Neural progenitor cell (in vitro differentiated cells): ENCODE measurements at regions not wholly inside any gene's neighbourhood (a gene's known extent, or its start where the extent isn't known, plus 50 kb on each side); places are given as distances from the start of the nearest gene placed in this dataset.

Experiments
- DNase-seq: peaks from one replicate; pipeline ENCODE4 v3.0.0-alpha.2; 2016; ENCODE audit warnings: low spot score
- H2AFZ ChIP-seq: fragments of 200-600 bp; sonication (generic); replicated peaks from 2 replicates; pipeline ENCODE4 v1.6.1; 2016; ENCODE audit warnings: antibody characterized with exemption
- H3F3A ChIP-seq: fragments of 200-600 bp; sonication (generic); 2 replicates; pipeline ENCODE4 v1.6.1; 2016; ENCODE audit warnings: antibody characterized with exemption, low read depth
- H3K27ac ChIP-seq: fragments of 200-600 bp; sonication (generic); 2 replicates; pipeline ENCODE4 v1.5.1; 2016; ENCODE audit warnings: mild to moderate bottlenecking
- H3K27me3 ChIP-seq: fragments of 200-600 bp; sonication (generic); 2 replicates; pipeline ENCODE4 v1.6.1; 2016; ENCODE audit warnings: mild to moderate bottlenecking, moderate library complexity
- H3K36me3 ChIP-seq: fragments of 200-600 bp; sonication (generic); 2 replicates; pipeline ENCODE4 v1.5.1; 2016
- H3K4me1 ChIP-seq: fragments of 200-600 bp; sonication (generic); 2 replicates; pipeline ENCODE4 v1.6.1; 2016; ENCODE audit warnings: mixed run types
- H3K4me2 ChIP-seq: fragments of 200-600 bp; sonication (generic); 2 replicates; pipeline ENCODE4 v1.6.1; 2016
- H3K4me3 ChIP-seq: fragments of 200-600 bp; sonication (generic); 2 replicates; pipeline ENCODE4 v1.5.1; 2016
- H3K79me2 ChIP-seq: fragments of 200-600 bp; sonication (generic); 2 replicates; pipeline ENCODE4 v1.6.1; 2016; ENCODE audit warnings: low read depth
- H3K9ac ChIP-seq: fragments of 200-600 bp; sonication (generic); 2 replicates; pipeline ENCODE4 v1.6.1; 2016
- H3K9me3 ChIP-seq: fragments of 200-600 bp; sonication (generic); 2 replicates; pipeline ENCODE4 v1.5.1; 2016; ENCODE audit warnings: low read depth
- H4K20me1 ChIP-seq: fragments of 200-600 bp; sonication (generic); 2 replicates; pipeline ENCODE4 v1.6.1; 2016; ENCODE audit warnings: low read depth
- H3K27ac Mint-ChIP-seq: 3 replicates; pipeline ENCODE4 v1.8.0; 2021; ENCODE audit warnings: mixed read lengths
- H3K27me3 Mint-ChIP-seq: 2 replicates; pipeline ENCODE4 v1.8.0; 2022; ENCODE audit warnings: low read depth, mild to moderate bottlenecking, inconsistent platforms, moderate library complexity, mixed read lengths; ENCODE audit not compliant: insufficient read depth
- H3K36me3 Mint-ChIP-seq: 3 replicates; pipeline ENCODE4 v1.8.0; 2021; ENCODE audit warnings: mixed read lengths
- H3K4me1 Mint-ChIP-seq: 3 replicates; pipeline ENCODE4 v1.8.0; 2021; ENCODE audit warnings: mixed read lengths
- H3K4me3 Mint-ChIP-seq: 3 replicates; pipeline ENCODE4 v1.8.0; 2021; ENCODE audit warnings: mild to moderate bottlenecking, moderate library complexity, mixed read lengths
- H3K9me3 Mint-ChIP-seq: 3 replicates; pipeline ENCODE4 v1.8.0; 2020; ENCODE audit warnings: mixed read lengths
- CTCF ChIP-seq: fragments of 200-600 bp; sonication (generic); IDR thresholded peaks from 2 replicates; pipeline ENCODE4 v1.5.1; 2017; ENCODE audit warnings: antibody characterized with exemption, mild to moderate bottlenecking
- EZH2 ChIP-seq: fragments of 200-600 bp; sonication (generic); IDR thresholded peaks from 2 replicates; pipeline ENCODE4 v1.6.1; 2017; ENCODE audit warnings: antibody characterized with exemption, mild to moderate bottlenecking, moderate library complexity
- EZH2phosphoT487 ChIP-seq: fragments of 200-600 bp; sonication (generic); IDR thresholded peaks from 2 replicates; pipeline ENCODE4 v1.6.1; 2017; ENCODE audit warnings: antibody characterized with exemption

GRCh38 chr3:25288413-25288812, 139.7 kb upstream of the RARB start:
- no peak overlapping the region for H2AFZ ChIP-seq
- peaks cover 18% of the 10 kb centered on the region for H3K27me3 ChIP-seq
- H3K9ac ChIP-seq = no peak overlapping the region
- H3K4me1 ChIP-seq = peaks cover 50% of the 10 kb centered on the region
- H3K79me2 ChIP-seq = no peaks in the 10 kb centered on the region
- Mint-ChIP-seq H3K36me3 (no peaks in the 10 kb centered on the region), H3K27ac (peak overlapping the region; percentile 10), H3K9me3 (peaks cover 6% of the 10 kb centered on the region), H3K27me3 (peaks cover 2% of the 10 kb centered on the region), H3K4me3 (no peak overlapping the region), H3K4me1 (peaks cover 55% of the 10 kb centered on the region)
- H3K4me3 ChIP-seq = no peak overlapping the region
- H3K27ac ChIP-seq = no peak overlapping the region
- no peak for TF ChIP-seq EZH2
- no peak for TF ChIP-seq CTCF
- no peak for TF ChIP-seq EZH2phosphoT487
- H3K4me2 ChIP-seq = no peak overlapping the region
- H4K20me1 ChIP-seq = no peaks in the 10 kb centered on the region
- DNase-seq = no peak
- H3F3A ChIP-seq = peaks cover 7% of the 10 kb centered on the region
- H3K9me3 ChIP-seq = no peaks in the 10 kb centered on the region
- no peaks in the 10 kb centered on the region for H3K36me3 ChIP-seq

GRCh38 chr3:25289156-25289555, 138.9 kb upstream of the RARB start:
- TF ChIP-seq CTCF (no peak), EZH2phosphoT487 (no peak), EZH2 (no peak)
- H3K9me3 ChIP-seq = no peaks in the 10 kb centered on the region
- no peak overlapping the region for H3K9ac ChIP-seq
- H3K4me3 ChIP-seq = no peak overlapping the region
- no peak overlapping the region for H3K27ac ChIP-seq
- H3K36me3 ChIP-seq = no peaks in the 10 kb centered on the region
- no peak overlapping the region for H2AFZ ChIP-seq
- H3F3A ChIP-seq = peaks cover 10% of the 10 kb centered on the region
- peaks cover 58% of the 10 kb centered on the region for H3K4me1 ChIP-seq
- DNase-seq = no peak
- no peaks in the 10 kb centered on the region for H3K36me3 Mint-ChIP-seq
- no peaks in the 10 kb centered on the region for H3K79me2 ChIP-seq
- H3K9me3 Mint-ChIP-seq = peaks cover 4% of the 10 kb centered on the region
- H3K27me3 ChIP-seq = peaks cover 10% of the 10 kb centered on the region
- H3K4me1 Mint-ChIP-seq = peaks cover 55% of the 10 kb centered on the region
- no peak overlapping the region for H3K27ac Mint-ChIP-seq
- peaks cover 2% of the 10 kb centered on the region for H3K27me3 Mint-ChIP-seq
- H3K4me3 Mint-ChIP-seq = no peak overlapping the region
- no peak overlapping the region for H3K4me2 ChIP-seq
- no peaks in the 10 kb centered on the region for H4K20me1 ChIP-seq

GRCh38 chr3:25289663-25290062, 138.4 kb upstream of the RARB start:
- peaks cover 5% of the 10 kb centered on the region for H3K27me3 ChIP-seq
- no peaks in the 10 kb centered on the region for H3K9me3 ChIP-seq
- no peaks in the 10 kb centered on the region for H3K79me2 ChIP-seq
- TF ChIP-seq EZH2phosphoT487 (no peak), CTCF (no peak), EZH2 (no peak)
- no peaks in the 10 kb centered on the region for H3K36me3 ChIP-seq
- no peak overlapping the region for H3K4me3 Mint-ChIP-seq
- peaks cover 63% of the 10 kb centered on the region for H3K4me1 ChIP-seq
- no peaks in the 10 kb centered on the region for H3K36me3 Mint-ChIP-seq
- no peak overlapping the region for H3K27ac Mint-ChIP-seq
- no peak for DNase-seq
- no peak overlapping the region for H3K27ac ChIP-seq
- H4K20me1 ChIP-seq = no peaks in the 10 kb centered on the region
- H3K9ac ChIP-seq = no peak overlapping the region
- H3K27me3 Mint-ChIP-seq = peaks cover 2% of the 10 kb centered on the region
- no peak overlapping the region for H3K4me2 ChIP-seq
- no peak overlapping the region for H2AFZ ChIP-seq
- H3K4me1 Mint-ChIP-seq = peaks cover 60% of the 10 kb centered on the region
- H3K9me3 Mint-ChIP-seq = peaks cover 4% of the 10 kb centered on the region
- H3K4me3 ChIP-seq = no peak overlapping the region
- H3F3A ChIP-seq = peaks cover 12% of the 10 kb centered on the region

GRCh38 chr3:25291481-25291905, 136.6 kb upstream of the RARB start:
- peaks cover 63% of the 10 kb centered on the region for H3K4me1 Mint-ChIP-seq
- H3K27me3 ChIP-seq = no peaks in the 10 kb centered on the region
- DNase-seq = peak; percentile 41
- H3K79me2 ChIP-seq = no peaks in the 10 kb centered on the region
- H4K20me1 ChIP-seq = no peaks in the 10 kb centered on the region
- peaks cover 64% of the 10 kb centered on the region for H3K4me1 ChIP-seq
- H3K9me3 ChIP-seq = no peaks in the 10 kb centered on the region
- no peak overlapping the region for H3K4me3 ChIP-seq
- no peak overlapping the region for H3K9ac ChIP-seq
- peaks cover 2% of the 10 kb centered on the region for H3K9me3 Mint-ChIP-seq
- H3K36me3 Mint-ChIP-seq = no peaks in the 10 kb centered on the region
- peaks cover 3% of the 10 kb centered on the region for H3K27me3 Mint-ChIP-seq
- peak overlapping the region; percentile 96 for H3K27ac Mint-ChIP-seq
- TF ChIP-seq EZH2 (no peak), CTCF (no peak), EZH2phosphoT487 (no peak)
- H2AFZ ChIP-seq = no peak overlapping the region
- H3K4me2 ChIP-seq = peak overlapping the region; percentile 54
- H3K4me3 Mint-ChIP-seq = no peak overlapping the region
- no peaks in the 10 kb centered on the region for H3K36me3 ChIP-seq
- no peak overlapping the region for H3K27ac ChIP-seq
- H3F3A ChIP-seq = peaks cover 12% of the 10 kb centered on the region
